ENCODE measurements at regions not wholly inside any gene's neighbourhood (a gene's known extent, or its start where the extent isn't known, plus 50 kb on each side); places are given as distances from the start of the nearest gene placed in this dataset.

DNA sequence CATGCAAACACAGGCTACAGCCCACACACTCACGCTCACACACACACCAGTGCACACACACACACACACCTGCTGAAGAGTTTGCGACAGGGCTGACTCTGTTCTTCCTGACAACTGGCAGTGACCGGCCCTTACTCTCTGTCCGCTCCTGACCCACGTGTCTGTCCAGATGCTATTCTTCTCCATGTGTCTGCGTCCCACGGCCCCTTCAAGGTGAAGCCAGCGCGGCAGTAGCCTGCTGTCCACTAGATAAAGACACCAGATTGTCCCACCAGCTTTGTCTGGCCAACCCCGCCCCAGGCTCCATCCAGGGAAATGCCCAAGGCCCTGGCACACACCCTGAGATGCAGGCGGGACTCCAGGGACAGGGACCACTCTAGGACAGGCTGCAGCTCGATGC is 713.9 kb downstream of the BRD1 start:
- TF ChIP-seq CTCF (IDR thresholded peaks at IDR 0.05; ENCODE audit: low read depth, low read length), result no peak

DNA sequence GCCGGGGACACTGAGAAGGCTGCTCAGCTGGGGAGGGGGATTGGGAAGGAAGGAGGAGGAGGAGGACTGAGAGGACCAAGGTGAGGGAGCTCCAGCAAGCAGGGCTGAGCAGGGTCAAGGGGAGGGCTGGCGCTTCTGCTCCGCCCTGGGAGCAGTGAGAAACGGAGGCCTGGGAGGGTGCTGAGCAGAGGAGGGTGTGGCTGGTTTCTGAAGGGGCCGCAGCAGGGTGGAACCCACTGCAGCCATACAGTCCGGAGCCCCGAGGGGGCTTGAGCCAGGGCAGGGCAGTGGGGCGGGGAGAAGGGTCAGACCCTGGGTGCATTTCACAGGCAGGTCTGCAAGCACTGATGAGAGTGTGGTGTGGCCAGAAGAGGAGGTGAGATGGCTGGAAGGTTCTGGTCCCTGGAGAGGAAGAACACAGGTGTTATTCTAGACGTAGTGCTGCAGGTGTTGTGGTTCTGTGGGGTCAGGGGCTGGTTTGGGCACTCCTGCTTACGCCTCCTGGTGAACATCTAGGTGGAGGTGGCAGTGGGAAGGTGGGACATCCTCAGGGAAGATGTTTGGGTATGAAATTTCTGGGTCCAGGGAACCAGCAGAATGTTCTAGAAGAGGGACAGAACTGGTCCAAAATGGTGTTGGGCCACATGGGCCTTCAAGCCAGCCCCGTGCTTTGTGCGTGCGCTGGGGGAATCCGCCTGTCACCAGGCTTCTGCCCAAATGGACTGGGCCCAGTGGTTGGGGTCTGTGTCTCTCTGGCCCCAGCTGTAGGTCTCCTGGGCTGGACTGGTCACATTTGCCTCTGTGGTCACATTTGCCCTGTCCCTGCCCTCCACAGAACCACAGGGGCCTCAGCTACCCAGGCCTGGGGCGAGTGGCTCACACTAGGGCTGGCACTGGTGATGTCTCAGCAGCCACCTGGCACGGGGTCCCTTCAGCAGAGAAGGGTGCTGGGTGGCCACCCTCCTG is 714.7 kb downstream of the BRD1 start:
- TF ChIP-seq CTCF (IDR thresholded peaks at IDR 0.05; ENCODE audit: low read depth, low read length), result no peak
- no peak for DNase-seq (ENCODE audit: extremely low read depth, low read depth)

More for the DNA sequence above, 713.9 kb downstream of the BRD1 start:
- DNase-seq (ENCODE audit: extremely low read depth, low read depth), result no peak

GRCh38 chr22:49112176-49112575 is 715.5 kb downstream of the BRD1 start:
- no peak for DNase-seq (ENCODE audit: extremely low read depth, low read depth)
- TF ChIP-seq CTCF (IDR thresholded peaks at IDR 0.05; ENCODE audit: low read depth, low read length), result no peak

DNA sequence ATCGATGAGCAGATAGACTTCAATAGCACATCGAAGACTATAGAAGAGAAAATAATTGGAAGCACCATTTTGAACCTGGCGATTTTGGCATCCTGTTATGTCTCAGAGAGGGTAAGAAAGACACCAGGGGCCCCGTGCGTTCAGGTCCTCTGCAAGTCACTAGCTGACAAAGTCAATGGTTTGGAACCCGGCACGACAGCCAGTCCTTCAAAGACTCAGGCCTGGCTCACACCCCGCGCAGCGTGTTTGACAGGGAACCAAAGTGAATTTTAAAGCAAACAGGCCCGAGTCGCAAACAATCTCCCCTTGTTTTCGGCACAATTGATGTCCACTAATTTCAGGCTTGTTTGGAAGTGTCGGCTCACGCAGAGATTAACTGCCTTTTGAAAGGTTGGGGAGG is 716.6 kb downstream of the BRD1 start:
- no peak for DNase-seq (ENCODE audit: extremely low read depth, low read depth)
- TF ChIP-seq CTCF (IDR thresholded peaks at IDR 0.05; ENCODE audit: low read depth, low read length), result no peak

GRCh38 chr22:49108636-49109315 is 718.9 kb downstream of the BRD1 start:
- no peak for TF ChIP-seq CTCF (IDR thresholded peaks at IDR 0.05; ENCODE audit: low read depth, low read length)
- no peak for DNase-seq (ENCODE audit: extremely low read depth, low read depth)

GRCh38 chr22:49107961-49108530 is 719.6 kb downstream of the BRD1 start:
- TF ChIP-seq CTCF (IDR thresholded peaks at IDR 0.05; ENCODE audit: low read depth, low read length), result no peak
- no peak for DNase-seq (ENCODE audit: extremely low read depth, low read depth)

GRCh38 chr22:49107561-49107960 is 720.1 kb downstream of the BRD1 start:
- no peak for TF ChIP-seq CTCF (IDR thresholded peaks at IDR 0.05; ENCODE audit: low read depth, low read length)
- no peak for DNase-seq (ENCODE audit: extremely low read depth, low read depth)
